GM12864 (cell line): ENCODE measurements at regions not wholly inside any gene's neighbourhood (a gene's known extent, or its start where the extent isn't known, plus 50 kb on each side); places are given as distances from the start of the nearest gene placed in this dataset.

ENCODE experiments used
- DNase-seq: peaks from one replicate; pipeline ENCODE4 v3.0.0-alpha.2; 2011; ENCODE audit warnings: low read depth
- H3K4me3 ChIP-seq: 2 replicates; pipeline ENCODE4 v1.5.1; 2011; ENCODE audit warnings: mild to moderate bottlenecking, low read depth, low read length, control low read depth
- CTCF ChIP-seq: IDR thresholded peaks from 2 replicates; pipeline ENCODE4 v1.5.1; 2011; ENCODE audit warnings: low read depth, mild to moderate bottlenecking, moderate library complexity, low read length, control low read depth, inconsistent platforms; ENCODE audit errors: missing control alignments

GRCh38 chr2:14304326-14304725 is 328.2 kb upstream of the LRATD1 start:
- H3K4me3 ChIP-seq: no peak overlapping the region
- no peak for DNase-seq
- no peak for TF ChIP-seq CTCF

GRCh38 chr2:14306268-14306861 is 326.2 kb upstream of the LRATD1 start:
- TF ChIP-seq CTCF: no peak
- DNase-seq: peak; percentile 49

DNA sequence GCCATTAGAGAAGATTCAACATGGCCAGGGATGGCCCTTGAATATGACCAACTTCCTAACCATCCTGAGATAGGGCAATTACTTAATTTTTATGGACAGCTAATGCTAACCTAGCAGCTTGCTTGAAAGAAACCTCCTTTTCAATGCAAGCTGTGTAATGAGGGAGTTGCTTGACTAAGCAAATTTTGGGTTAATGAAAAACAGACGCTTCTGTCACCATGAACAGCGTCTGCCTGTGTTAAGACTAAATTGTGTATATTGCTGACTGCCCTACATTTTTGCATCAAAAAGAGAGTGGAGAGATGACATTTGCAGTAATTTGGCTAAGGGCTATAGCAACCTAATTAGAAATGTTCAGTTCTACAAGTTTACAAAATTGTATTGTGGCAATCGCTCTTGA is 319.2 kb upstream of the LRATD1 start:
- no peak for DNase-seq
- no peak for TF ChIP-seq CTCF
- no peak overlapping the region for H3K4me3 ChIP-seq

More at GRCh38 chr2:14306268-14306861, 326.2 kb upstream of the LRATD1 start:
- no peak overlapping the region for H3K4me3 ChIP-seq

- DNase-seq: no peak
- H3K4me3 ChIP-seq: no peak overlapping the region
Measured at GRCh38 chr2:14316594-14316993, 315.9 kb upstream of the LRATD1 start.

GRCh38 chr2:14321357-14321756 is 311.2 kb upstream of the LRATD1 start:
- no peak for TF ChIP-seq CTCF
- H3K4me3 ChIP-seq: no peak overlapping the region
- DNase-seq: no peak

More at GRCh38 chr2:14316594-14316993, 315.9 kb upstream of the LRATD1 start:
- no peak for TF ChIP-seq CTCF

DNA sequence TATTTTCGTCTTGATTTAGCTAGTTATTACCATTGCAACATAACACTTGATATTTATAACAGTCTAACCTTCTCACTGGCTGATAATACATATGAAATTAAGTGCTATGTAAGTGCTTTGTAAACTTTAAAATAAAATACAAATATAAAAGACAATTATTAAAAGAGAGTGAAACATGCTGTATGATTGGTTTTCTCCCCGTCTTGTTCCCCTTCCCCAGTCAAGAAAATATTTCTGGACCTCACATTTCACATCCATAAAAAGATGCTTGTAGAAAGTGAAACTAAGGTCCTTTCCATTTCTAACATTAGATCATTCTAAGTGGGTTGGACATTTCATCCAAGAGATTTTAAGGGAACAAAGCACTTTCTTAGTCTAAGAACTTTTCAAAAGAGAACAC is 310.2 kb upstream of the LRATD1 start:
- no peak overlapping the region for H3K4me3 ChIP-seq
- TF ChIP-seq CTCF: no peak
- no peak for DNase-seq

GRCh38 chr2:14324308-14324707 is 308.2 kb upstream of the LRATD1 start:
- DNase-seq: no peak
- no peak overlapping the region for H3K4me3 ChIP-seq
- no peak for TF ChIP-seq CTCF
